ENCODE measurements at regions not wholly inside any gene's neighbourhood (a gene's known extent, or its start where the extent isn't known, plus 50 kb on each side); places are given as distances from the start of the nearest gene placed in this dataset.

- no peak for DNase-seq (ENCODE audit: low read depth, low spot score)
- ChIA-PET CTCF (interaction anchor here (1.3 kb wide), 1 partner anchor 11 kb away, joined by 6 read pairs; no protein-coding TSS in a partner anchor), POLR2A (no interaction called here)
- TF ChIP-seq CTCF (IDR thresholded peaks at IDR 0.05; ENCODE audit: insufficient read depth, low read length, missing control alignments), result no peak
- no peak overlapping the region for H3K4me3 ChIP-seq (ENCODE audit: low read depth, low read length)
These were observed 137.0 kb upstream of the PZP start for GRCh38 chr12:9345171-9345570.

GRCh38 chr12:9344541-9344940, 136.3 kb upstream of the PZP start:
- no peak for DNase-seq (ENCODE audit: low read depth, low spot score)
- CTCF ChIA-PET, result interaction anchor here (1.3 kb wide), 1 partner anchor 10 kb away, joined by 6 read pairs; no protein-coding TSS in a partner anchor
- POLR2A ChIA-PET, result no interaction called here

GRCh38 chr12:9343731-9344130, 135.5 kb upstream of the PZP start:
- POLR2A ChIA-PET, result no interaction called here
- no peak for DNase-seq (ENCODE audit: low read depth, low spot score)
- H3K4me3 ChIP-seq (ENCODE audit: low read depth, low read length), result no peak overlapping the region
- no peak for TF ChIP-seq CTCF (IDR thresholded peaks at IDR 0.05; ENCODE audit: insufficient read depth, low read length, missing control alignments)
- CTCF ChIA-PET, result interaction anchor here (4.6 kb wide), 1 partner anchor 12 kb away, joined by 26 read pairs; no protein-coding TSS in a partner anchor

More at GRCh38 chr12:9344541-9344940, 136.3 kb upstream of the PZP start:
- H3K4me3 ChIP-seq (ENCODE audit: low read depth, low read length), result no peak overlapping the region
- TF ChIP-seq CTCF (IDR thresholded peaks at IDR 0.05; ENCODE audit: insufficient read depth, low read length, missing control alignments), result no peak

DNA sequence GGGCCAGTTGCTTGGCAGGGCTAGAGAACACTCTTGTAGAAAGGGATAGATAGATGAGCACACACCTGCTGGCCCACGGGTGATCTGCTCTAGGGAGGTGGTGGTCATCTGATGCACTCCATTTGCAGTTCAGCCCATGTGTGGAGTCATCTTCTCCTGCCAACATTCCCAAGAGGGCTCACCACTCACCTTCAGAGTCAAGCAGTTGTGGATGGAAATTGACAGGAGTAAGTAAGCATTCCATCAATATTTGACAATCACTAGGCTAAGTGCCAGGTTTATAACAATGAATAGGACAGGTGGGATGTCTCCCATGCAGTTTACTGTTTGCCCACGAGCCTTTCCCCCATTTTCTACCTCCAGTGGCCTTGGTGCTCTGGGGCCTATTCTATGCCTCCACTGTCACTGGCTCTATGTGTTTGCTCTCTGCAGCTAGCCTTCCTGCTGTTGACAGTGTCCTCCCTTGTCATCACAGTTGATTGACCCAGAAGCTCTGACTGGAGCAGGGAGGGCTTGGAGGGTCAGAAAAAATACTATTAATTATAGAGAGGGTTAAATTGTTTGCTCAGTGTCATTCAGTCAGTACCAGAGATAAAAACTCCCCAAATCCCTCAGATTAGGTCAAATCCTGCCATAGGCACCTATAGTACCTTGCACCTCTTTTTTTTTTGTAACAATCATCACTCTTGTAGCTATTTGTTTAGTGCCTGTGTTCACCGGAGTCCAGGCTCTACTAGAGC, 134.6 kb upstream of the PZP start:
- no peak for TF ChIP-seq CTCF (IDR thresholded peaks at IDR 0.05; ENCODE audit: insufficient read depth, low read length, missing control alignments)
- no peak overlapping the region for H3K4me3 ChIP-seq (ENCODE audit: low read depth, low read length)
- ChIA-PET CTCF (interaction anchor here (1.4 to 4.6 kb wide), 2 partner anchors 10 to 12 kb away, joined by 4 to 26 read pairs; no protein-coding TSS in a partner anchor), POLR2A (interaction anchor here (0.9 kb wide), 1 partner anchor 9 kb away, joined by 3 read pairs; no protein-coding TSS in a partner anchor)
- no peak for DNase-seq (ENCODE audit: low read depth, low spot score)

GRCh38 chr12:9341260-9341585, 133.0 kb upstream of the PZP start:
- no peak for TF ChIP-seq CTCF (IDR thresholded peaks at IDR 0.05; ENCODE audit: insufficient read depth, low read length, missing control alignments)
- CTCF ChIA-PET, result interaction anchor here (1.2 to 4.6 kb wide), 2 partner anchors 10 to 12 kb away, joined by 4 to 26 read pairs; no protein-coding TSS in a partner anchor
- no peak overlapping the region for H3K4me3 ChIP-seq (ENCODE audit: low read depth, low read length)
- DNase-seq (ENCODE audit: low read depth, low spot score), result no peak
- POLR2A ChIA-PET, result no interaction called here

DNA sequence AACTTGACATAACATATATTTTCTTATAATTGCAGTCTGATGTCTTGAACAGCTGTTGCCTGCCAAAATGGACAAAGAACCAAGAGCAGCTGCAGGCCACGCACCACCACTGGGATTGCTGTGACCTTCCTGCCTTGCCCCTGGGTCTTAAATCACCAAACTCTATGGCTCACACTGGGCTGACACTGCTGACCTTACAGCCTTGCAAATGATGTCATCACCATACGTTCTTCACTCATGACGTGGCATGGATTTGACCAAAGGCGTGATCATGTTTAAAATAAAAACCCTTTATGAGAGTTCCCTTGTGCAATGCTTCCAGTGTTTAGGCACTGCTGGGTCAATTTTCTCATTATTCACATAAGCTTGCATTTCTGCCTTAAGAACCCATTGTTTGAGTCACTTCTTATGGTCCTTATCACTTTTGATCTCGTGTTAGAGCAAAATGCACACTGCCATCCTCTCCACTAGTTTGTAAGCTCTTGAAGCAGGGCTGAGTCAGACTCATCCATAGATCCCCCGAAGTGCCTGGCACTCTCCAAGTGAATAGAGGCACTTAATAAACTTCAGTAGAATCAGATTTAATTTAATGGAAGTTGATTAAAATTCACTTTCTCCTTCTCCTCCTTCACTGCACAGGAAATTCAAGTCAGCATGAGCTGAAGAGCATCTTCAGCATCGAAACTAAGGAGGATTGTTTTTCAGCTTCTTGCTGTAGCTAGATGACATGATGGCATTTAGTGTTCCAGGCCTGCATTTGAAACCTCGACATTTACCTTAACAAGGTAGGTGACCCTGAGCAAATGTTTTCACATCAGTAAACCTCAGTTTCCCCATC, 132.4 kb upstream of the PZP start:
- ChIA-PET POLR2A (no interaction called here), CTCF (interaction anchor here (1.2 to 4.6 kb wide), 3 partner anchors 9 to 410 kb away, joined by 4 to 26 read pairs (median 4); no protein-coding TSS in a partner anchor)
- no peak for DNase-seq (ENCODE audit: low read depth, low spot score)
- no peak for TF ChIP-seq CTCF (IDR thresholded peaks at IDR 0.05; ENCODE audit: insufficient read depth, low read length, missing control alignments)
- H3K4me3 ChIP-seq (ENCODE audit: low read depth, low read length), result no peak overlapping the region

All from AG04449 (cell line).